Endothelial cell of umbilical vein (primary cell): ENCODE measurements at regions not wholly inside any gene's neighbourhood (a gene's known extent, or its start where the extent isn't known, plus 50 kb on each side); places are given as distances from the start of the nearest gene placed in this dataset.

Source experiments
- CTCF ChIP-seq, 2 donors: IDR thresholded peaks; 1 replicate in 1 of 2; 2 replicates in 1 of 2; pipeline ENCODE4 v1.5.1; 2011; ENCODE audit warnings: low read length in 2 of 2, mild to moderate bottlenecking in 2 of 2, moderate library complexity in 2 of 2, control low read depth in 1 of 2, inconsistent platforms in 1 of 2, low read depth in 1 of 2; ENCODE audit not compliant: insufficient read depth in 1 of 2; ENCODE audit errors: extremely low read depth in 1 of 2
- EZH2 ChIP-seq: IDR thresholded peaks from 2 replicates; pipeline ENCODE4 v1.6.1; 2012; ENCODE audit warnings: borderline replicate concordance, low read depth, mild to moderate bottlenecking, moderate library complexity, low read length, inconsistent platforms; ENCODE audit not compliant: severe bottlenecking
- FOS ChIP-seq: IDR thresholded peaks from 2 replicates; pipeline ENCODE4 v1.6.1; 2011; ENCODE audit warnings: mild to moderate bottlenecking, low read length, moderate library complexity, borderline replicate concordance; ENCODE audit not compliant: insufficient read depth
- GATA2 ChIP-seq: IDR thresholded peaks from 2 replicates; pipeline ENCODE4 v1.7.0; 2011; ENCODE audit warnings: low read depth, mild to moderate bottlenecking, moderate library complexity, mixed read lengths, low read length; ENCODE audit not compliant: insufficient read length, insufficient read depth
- JUN ChIP-seq: IDR thresholded peaks from 2 replicates; pipeline ENCODE4 v1.6.1; 2011; ENCODE audit warnings: borderline replicate concordance, low read depth; ENCODE audit not compliant: insufficient read length, insufficient read depth
- MAX ChIP-seq: IDR thresholded peaks from 2 replicates; pipeline ENCODE4 v1.6.1; 2011; ENCODE audit not compliant: insufficient read depth, insufficient read length
- MYC ChIP-seq: IDR thresholded peaks from one replicate; pipeline ENCODE4 v1.6.1; 2011; ENCODE audit warnings: mild to moderate bottlenecking, low read depth, low read length
- POLR2A ChIP-seq: IDR thresholded peaks from 2 replicates; pipeline ENCODE4 v1.6.1; 2012; ENCODE audit warnings: low read depth, mild to moderate bottlenecking, control low read depth, low read length
- POLR2AphosphoS5 ChIP-seq: IDR thresholded peaks from 2 replicates; pipeline ENCODE4 v1.6.1; 2012; ENCODE audit warnings: low read depth, mild to moderate bottlenecking, control low read depth, low read length, moderate library complexity; ENCODE audit not compliant: insufficient read depth

- TF ChIP-seq CTCF (IDR thresholded peaks at IDR 0.05; ENCODE audit: extremely low read depth in 1 of 2, insufficient read depth in 1 of 2, low read depth in 1 of 2, low read length in 2 of 2): no peak
- TF ChIP-seq EZH2: no peak
- TF ChIP-seq FOS: no peak
- TF ChIP-seq POLR2AphosphoS5: no peak
- no peak for TF ChIP-seq POLR2A
- TF ChIP-seq JUN: no peak
- TF ChIP-seq MYC: no peak
- TF ChIP-seq MAX: no peak
- no peak for TF ChIP-seq GATA2
Measured at GRCh38 chr14:100443603-100444002, 120.5 kb downstream of the SLC25A47 start.
